ENCODE measurements at regions not wholly inside any gene's neighbourhood (a gene's known extent, or its start where the extent isn't known, plus 50 kb on each side); places are given as distances from the start of the nearest gene placed in this dataset.

- CTCF ChIA-PET, result no interaction called here
- POLR2A ChIA-PET, result no interaction called here
- no peak for DNase-seq (ENCODE audit: extremely low spot score)
- TF ChIP-seq FOXM1 (IDR thresholded peaks at IDR 0.05; ENCODE audit: borderline replicate concordance), result no peak
- TF ChIP-seq SUZ12 (IDR thresholded peaks at IDR 0.05), result no peak
- no peak for TF ChIP-seq TARDBP (IDR thresholded peaks at IDR 0.05)
- TF ChIP-seq BHLHE40 (IDR thresholded peaks at IDR 0.05; ENCODE audit: borderline replicate concordance), result no peak
- TF ChIP-seq FOXA1 (IDR thresholded peaks at IDR 0.05), result no peak
- no peak for TF ChIP-seq ELF4 (IDR thresholded peaks at IDR 0.05)
- no peak for TF ChIP-seq SP1 (IDR thresholded peaks at IDR 0.05)
- TF ChIP-seq FOXK2 (IDR thresholded peaks at IDR 0.05), result no peak
- TF ChIP-seq LEF1 (IDR thresholded peaks at IDR 0.05; ENCODE audit: borderline replicate concordance), result no peak
- no peak for TF ChIP-seq NFRKB (IDR thresholded peaks at IDR 0.05)
- TF ChIP-seq PKNOX1 (IDR thresholded peaks at IDR 0.05), result no peak
- TF ChIP-seq HDGF (IDR thresholded peaks at IDR 0.05; ENCODE audit: borderline replicate concordance), result no peak
- TF ChIP-seq CTBP1 (IDR thresholded peaks at IDR 0.05; ENCODE audit: borderline replicate concordance), result no peak
Observed at GRCh38 chr9:21598749-21599148, 116.6 kb upstream of the IFNE start.

GRCh38 chr9:21605489-21605931 is 123.4 kb upstream of the IFNE start:
- DNase-seq (ENCODE audit: extremely low spot score), result no peak
- CTCF ChIA-PET, result no interaction called here
- TF ChIP-seq CTBP1 (IDR thresholded peaks at IDR 0.05; ENCODE audit: borderline replicate concordance) (no peak), SP1 (IDR thresholded peaks at IDR 0.05) (no peak), ELF4 (IDR thresholded peaks at IDR 0.05) (no peak), FOXA1 (IDR thresholded peaks at IDR 0.05) (no peak), ZNF384 (IDR thresholded peaks at IDR 0.05) (no peak), FOXK2 (IDR thresholded peaks at IDR 0.05) (no peak), FOXM1 (IDR thresholded peaks at IDR 0.05; ENCODE audit: borderline replicate concordance) (no peak), LEF1 (IDR thresholded peaks at IDR 0.05; ENCODE audit: borderline replicate concordance) (no peak), L3MBTL2 (conservative IDR thresholded peaks at IDR 0.05) (no peak), ARNT (IDR thresholded peaks at IDR 0.05) (no peak), TARDBP (IDR thresholded peaks at IDR 0.05) (no peak), HDGF (IDR thresholded peaks at IDR 0.05; ENCODE audit: borderline replicate concordance) (no peak), BHLHE40 (IDR thresholded peaks at IDR 0.05; ENCODE audit: borderline replicate concordance) (no peak), PKNOX1 (IDR thresholded peaks at IDR 0.05) (no peak), NFRKB (IDR thresholded peaks at IDR 0.05) (no peak), SUZ12 (IDR thresholded peaks at IDR 0.05) (no peak)
- POLR2A ChIA-PET, result no interaction called here

- ChIA-PET POLR2A (no interaction called here), CTCF (no interaction called here)
- DNase-seq (ENCODE audit: extremely low spot score), result no peak
- TF ChIP-seq ZNF384 (IDR thresholded peaks at IDR 0.05), result no peak
- no peak for TF ChIP-seq PKNOX1 (IDR thresholded peaks at IDR 0.05)
- TF ChIP-seq LEF1 (IDR thresholded peaks at IDR 0.05; ENCODE audit: borderline replicate concordance), result no peak
- TF ChIP-seq FOXA1 (IDR thresholded peaks at IDR 0.05), result no peak
- TF ChIP-seq CTBP1 (IDR thresholded peaks at IDR 0.05; ENCODE audit: borderline replicate concordance), result no peak
- no peak for TF ChIP-seq SUZ12 (IDR thresholded peaks at IDR 0.05)
- no peak for TF ChIP-seq TARDBP (IDR thresholded peaks at IDR 0.05)
- no peak for TF ChIP-seq BHLHE40 (IDR thresholded peaks at IDR 0.05; ENCODE audit: borderline replicate concordance)
- TF ChIP-seq L3MBTL2 (conservative IDR thresholded peaks at IDR 0.05), result no peak
- TF ChIP-seq FOXK2 (IDR thresholded peaks at IDR 0.05), result no peak
- no peak for TF ChIP-seq SP1 (IDR thresholded peaks at IDR 0.05)
- TF ChIP-seq NFRKB (IDR thresholded peaks at IDR 0.05), result no peak
- TF ChIP-seq ELF4 (IDR thresholded peaks at IDR 0.05), result no peak
- TF ChIP-seq HDGF (IDR thresholded peaks at IDR 0.05; ENCODE audit: borderline replicate concordance), result no peak
- no peak for TF ChIP-seq FOXM1 (IDR thresholded peaks at IDR 0.05; ENCODE audit: borderline replicate concordance)
- no peak for TF ChIP-seq ARNT (IDR thresholded peaks at IDR 0.05)
Observed at GRCh38 chr9:21607576-21607975, 125.5 kb upstream of the IFNE start.

GRCh38 chr9:21608200-21608599 is 126.1 kb upstream of the IFNE start:
- TF ChIP-seq FOXA1 (IDR thresholded peaks at IDR 0.05), result no peak
- TF ChIP-seq CTBP1 (IDR thresholded peaks at IDR 0.05; ENCODE audit: borderline replicate concordance), result no peak
- no peak for TF ChIP-seq L3MBTL2 (conservative IDR thresholded peaks at IDR 0.05)
- TF ChIP-seq ZNF384 (IDR thresholded peaks at IDR 0.05), result no peak
- no peak for TF ChIP-seq TARDBP (IDR thresholded peaks at IDR 0.05)
- TF ChIP-seq FOXM1 (IDR thresholded peaks at IDR 0.05; ENCODE audit: borderline replicate concordance), result no peak
- no peak for TF ChIP-seq BHLHE40 (IDR thresholded peaks at IDR 0.05; ENCODE audit: borderline replicate concordance)
- no peak for TF ChIP-seq PKNOX1 (IDR thresholded peaks at IDR 0.05)
- no peak for TF ChIP-seq SUZ12 (IDR thresholded peaks at IDR 0.05)
- TF ChIP-seq NFRKB (IDR thresholded peaks at IDR 0.05), result no peak
- no peak for TF ChIP-seq FOXK2 (IDR thresholded peaks at IDR 0.05)
- TF ChIP-seq LEF1 (IDR thresholded peaks at IDR 0.05; ENCODE audit: borderline replicate concordance), result no peak
- no peak for TF ChIP-seq HDGF (IDR thresholded peaks at IDR 0.05; ENCODE audit: borderline replicate concordance)
- DNase-seq (ENCODE audit: extremely low spot score), result no peak
- POLR2A ChIA-PET, result no interaction called here
- CTCF ChIA-PET, result no interaction called here

- ChIA-PET CTCF (no interaction called here), POLR2A (no interaction called here)
- DNase-seq (ENCODE audit: extremely low spot score), result no peak
- no peak for TF ChIP-seq BHLHE40 (IDR thresholded peaks at IDR 0.05; ENCODE audit: borderline replicate concordance)
- TF ChIP-seq SP1 (IDR thresholded peaks at IDR 0.05), result no peak
- TF ChIP-seq PKNOX1 (IDR thresholded peaks at IDR 0.05), result no peak
- no peak for TF ChIP-seq TARDBP (IDR thresholded peaks at IDR 0.05)
Observed at GRCh38 chr9:21609506-21609905, 127.4 kb upstream of the IFNE start.

Measured in HEK293T (cell line).